Left forelimb (tissue), 1 donor: ENCODE measurements at regions not wholly inside any gene's neighbourhood (a gene's known extent, or its start where the extent isn't known, plus 50 kb on each side); places are given as distances from the start of the nearest gene placed in this dataset.
"Not testable (repeated sequence)": the region's sequence is repeated elsewhere in the genome, so short reads cannot be mapped to it uniquely, and the experiment has no call there.

Experiments used
- DNase-seq: peaks from one replicate; pipeline ENCODE4 v3.0.0-alpha.2; 2018; ENCODE audit warnings: low spot score

GRCh38 chr5:68991279-68992084, 102.3 kb upstream of the SLC30A5 start:
- DNase-seq: no peak

- no peak for DNase-seq
Observed at GRCh38 chr5:68994645-68995044, 99.2 kb upstream of the SLC30A5 start.

DNA sequence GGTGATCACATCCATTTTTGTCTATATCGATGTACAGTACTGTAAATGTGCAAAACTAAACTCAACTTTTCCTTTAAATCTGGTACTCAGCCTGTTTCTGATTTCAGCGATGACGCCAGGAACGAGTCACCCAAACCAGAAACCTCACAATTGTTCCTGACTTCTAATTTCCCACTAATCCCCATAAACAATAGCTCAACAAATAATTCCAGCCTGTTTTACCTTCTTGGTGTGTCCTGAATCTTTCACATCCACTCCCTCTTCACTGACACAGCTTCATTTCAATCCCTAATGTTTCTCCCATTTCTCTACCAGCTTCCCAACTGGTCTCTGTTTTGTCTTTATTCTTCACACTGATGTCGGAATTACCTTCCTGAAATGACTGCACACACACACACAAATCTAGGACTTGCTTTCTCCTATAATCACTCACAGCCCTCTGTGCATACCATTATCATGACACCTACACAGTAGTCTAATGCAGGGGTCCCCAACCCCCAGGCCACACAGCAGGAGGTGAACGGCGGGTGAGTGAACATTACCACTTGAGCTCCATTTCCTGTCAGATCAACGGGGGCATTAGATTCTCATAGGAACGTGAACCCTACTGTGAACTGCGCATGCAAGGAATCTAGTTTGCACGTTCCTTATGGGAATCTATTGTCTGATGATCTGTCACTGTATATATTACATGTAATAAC, 97.8 kb upstream of the SLC30A5 start:
- DNase-seq: no peak

DNA sequence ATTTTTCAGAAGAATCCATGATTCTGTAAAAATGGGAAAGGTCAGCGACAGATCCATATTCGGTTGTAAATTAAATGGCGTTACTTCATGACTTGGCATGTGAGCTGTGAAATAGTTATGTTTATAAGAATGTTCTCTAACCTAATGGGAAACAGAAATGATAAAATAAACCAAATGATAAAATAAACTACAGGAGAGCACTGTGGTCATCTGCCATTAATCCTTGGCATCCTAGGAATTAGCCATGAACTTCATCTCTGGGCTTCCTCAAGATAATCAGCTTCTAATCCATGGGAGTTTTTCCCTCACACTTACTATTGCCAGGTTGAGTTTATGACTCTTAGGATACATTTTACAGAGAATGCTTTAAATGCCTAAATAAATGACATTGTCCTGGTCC, 94.6 kb upstream of the SLC30A5 start:
- DNase-seq: no peak

DNA sequence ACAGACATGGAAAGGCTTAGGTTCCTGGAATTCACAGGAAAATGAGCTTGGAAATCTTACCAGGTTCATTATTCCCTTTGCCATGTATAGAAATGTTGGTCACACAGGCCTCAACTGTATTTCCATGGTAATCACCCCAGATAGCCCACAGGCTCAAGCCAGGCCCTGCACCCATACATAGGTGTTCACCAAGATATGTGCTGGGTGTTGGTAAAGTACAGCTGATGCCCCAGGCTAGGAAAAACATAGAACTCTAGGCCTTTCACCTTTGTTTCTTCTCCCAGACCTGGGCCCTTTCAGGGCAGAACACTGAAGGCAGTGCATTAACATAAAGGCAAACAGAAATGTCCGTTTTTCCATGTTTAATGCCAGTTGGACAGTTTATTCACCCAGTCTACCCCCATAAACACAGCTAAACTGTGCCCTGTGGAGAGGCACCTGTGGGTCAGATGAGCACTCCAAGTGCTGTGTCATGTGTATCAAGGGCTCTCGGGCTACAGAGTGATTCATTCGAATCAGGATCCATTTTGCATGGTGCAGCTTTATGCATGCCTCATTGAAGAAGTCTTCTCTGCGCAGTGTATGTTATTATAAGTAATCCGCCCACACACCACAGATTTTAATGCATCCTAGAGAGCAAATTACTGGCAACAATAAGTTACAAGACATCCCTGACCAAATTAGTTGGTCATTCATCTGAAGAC, 93.4 kb upstream of the SLC30A5 start:
- DNase-seq: no peak

DNA sequence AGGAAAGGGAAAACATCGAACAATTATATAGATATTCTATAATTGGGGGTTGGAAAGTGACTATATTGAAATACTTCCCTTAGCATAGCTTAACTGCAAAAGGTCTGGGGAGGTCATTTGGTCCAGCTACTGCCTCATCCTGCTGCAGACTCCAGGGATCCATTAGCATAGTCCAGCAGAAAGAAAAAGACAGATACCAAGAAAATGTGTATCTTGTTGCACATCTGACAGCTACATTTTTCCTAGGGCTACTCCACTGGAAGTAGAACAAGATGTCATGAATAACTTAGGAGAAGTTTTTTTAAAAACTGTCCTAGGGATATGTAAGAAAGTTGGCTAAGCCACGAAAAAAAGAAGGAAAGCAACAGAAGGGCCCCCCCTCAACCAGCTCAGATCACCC, 92.9 kb upstream of the SLC30A5 start:
- DNase-seq: no peak

- DNase-seq: no peak
Observed at GRCh38 chr5:69001627-69002026, 92.2 kb upstream of the SLC30A5 start.

DNA sequence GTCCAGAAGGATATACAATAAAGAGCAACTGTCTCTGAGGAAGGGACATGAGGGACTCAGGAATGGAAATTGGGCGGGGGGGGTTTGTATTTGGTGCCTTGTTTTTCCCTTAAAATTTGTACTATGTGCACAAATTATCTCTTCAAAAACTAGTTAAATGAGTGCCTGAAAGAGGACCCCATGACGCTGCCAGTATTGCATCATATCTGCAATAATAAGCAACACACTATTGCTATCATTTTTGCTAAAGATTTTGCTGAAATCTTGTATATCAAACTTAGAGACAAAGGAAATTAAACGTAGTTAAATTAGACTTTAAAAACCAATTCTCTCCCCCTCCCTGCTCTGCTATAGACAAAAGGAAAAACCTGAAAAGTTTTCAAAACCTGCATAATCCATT, 89.7 kb upstream of the SLC30A5 start:
- DNase-seq: no peak

GRCh38 chr5:69004676-69005075, 89.1 kb upstream of the SLC30A5 start:
- no peak for DNase-seq

DNA sequence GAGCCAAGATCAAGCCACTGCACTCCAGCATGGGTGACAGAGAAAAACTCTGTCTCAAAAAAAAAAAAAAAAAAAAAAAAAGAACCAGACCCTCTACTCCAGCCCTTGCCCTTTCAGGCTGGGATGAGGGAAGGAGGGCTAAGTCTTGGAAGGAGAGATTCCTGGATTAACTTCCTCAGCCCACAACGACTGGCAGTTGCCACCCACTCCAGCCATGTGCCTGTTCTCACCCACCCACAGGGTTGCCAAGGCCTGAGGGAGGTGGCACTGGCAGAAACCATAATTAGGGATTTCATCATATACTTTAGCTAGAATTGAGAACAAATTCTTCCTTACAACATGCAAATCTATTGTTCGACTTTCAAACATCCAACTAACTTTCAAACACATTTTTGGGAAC, 87.8 kb upstream of the SLC30A5 start:
- DNase-seq: no peak

DNA sequence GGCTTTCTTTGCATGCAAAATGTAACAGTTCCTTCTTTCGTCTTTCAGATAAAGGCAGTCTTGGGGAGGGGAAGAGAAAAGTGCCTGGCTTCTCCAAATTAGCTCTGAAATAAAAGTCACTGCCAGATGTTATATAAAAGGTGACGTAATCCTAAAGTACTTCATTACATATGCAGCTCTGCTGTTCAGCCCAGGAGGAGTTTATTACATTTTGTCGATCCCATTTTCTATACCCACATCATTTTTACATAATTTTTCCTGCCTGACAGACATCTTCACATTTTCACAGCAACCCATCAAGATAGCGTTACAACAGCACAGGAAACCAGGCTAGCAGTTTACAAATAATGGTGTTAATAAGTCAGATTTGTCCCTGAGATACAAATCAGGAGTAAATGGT, 86.7 kb upstream of the SLC30A5 start:
- no peak for DNase-seq

DNA sequence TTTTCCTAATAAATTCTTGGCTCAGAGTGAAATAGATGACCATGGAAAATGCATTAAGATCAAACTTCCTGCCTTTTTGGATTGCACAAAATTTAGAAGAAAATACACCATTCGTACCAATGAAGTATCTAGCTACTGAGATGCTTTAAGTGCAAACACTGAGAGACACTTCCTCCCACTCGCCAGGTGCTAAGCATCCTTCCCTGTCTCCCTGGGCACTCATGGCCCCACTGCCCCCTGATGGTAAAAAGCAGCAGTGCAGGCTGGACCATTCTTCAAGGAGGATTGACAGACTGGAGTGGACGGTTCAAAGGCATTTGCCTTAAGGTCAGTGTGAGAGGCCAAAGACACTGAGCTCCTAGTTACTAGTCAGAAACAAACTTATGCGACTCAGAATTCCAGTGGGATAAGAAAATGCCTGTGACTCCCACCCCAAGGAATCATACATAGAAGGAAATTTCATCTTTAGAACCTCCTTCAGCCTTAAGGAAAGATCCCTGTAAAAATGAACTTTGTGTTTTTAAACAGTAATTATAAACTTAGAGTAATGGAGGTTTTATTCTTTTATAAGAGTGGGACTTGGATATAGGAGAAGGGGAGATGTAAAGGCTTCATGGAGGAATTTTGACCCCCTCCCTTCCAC, 86.0 kb upstream of the SLC30A5 start:
- DNase-seq: peak; percentile 68

- no peak for DNase-seq
Observed at GRCh38 chr5:69010476-69010875, 83.3 kb upstream of the SLC30A5 start.

DNA sequence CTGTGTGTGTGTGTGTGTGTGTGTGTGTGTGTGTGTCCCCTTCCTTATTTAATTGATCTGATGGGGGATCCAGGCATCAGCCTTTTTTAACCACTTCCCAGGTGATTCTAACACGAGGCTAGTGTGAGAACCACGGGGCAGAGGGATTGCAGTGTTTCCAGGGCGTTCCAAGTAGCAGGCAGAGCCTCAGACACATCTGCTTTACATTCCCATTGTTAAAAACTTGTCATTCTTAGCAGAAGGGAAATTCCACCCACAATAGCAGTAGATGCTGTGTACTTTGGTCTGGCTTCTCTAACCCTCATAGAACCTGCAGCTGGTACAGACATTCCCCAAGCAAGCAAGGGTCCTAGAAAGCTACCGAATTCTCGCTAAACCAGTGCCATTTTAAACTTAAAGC, 81.9 kb upstream of the SLC30A5 start:
- DNase-seq: no peak

GRCh38 chr5:69013481-69013880, 80.3 kb upstream of the SLC30A5 start:
- no peak for DNase-seq

GRCh38 chr5:69014007-69014406, 79.8 kb upstream of the SLC30A5 start:
- DNase-seq: not testable (repeated sequence)

DNA sequence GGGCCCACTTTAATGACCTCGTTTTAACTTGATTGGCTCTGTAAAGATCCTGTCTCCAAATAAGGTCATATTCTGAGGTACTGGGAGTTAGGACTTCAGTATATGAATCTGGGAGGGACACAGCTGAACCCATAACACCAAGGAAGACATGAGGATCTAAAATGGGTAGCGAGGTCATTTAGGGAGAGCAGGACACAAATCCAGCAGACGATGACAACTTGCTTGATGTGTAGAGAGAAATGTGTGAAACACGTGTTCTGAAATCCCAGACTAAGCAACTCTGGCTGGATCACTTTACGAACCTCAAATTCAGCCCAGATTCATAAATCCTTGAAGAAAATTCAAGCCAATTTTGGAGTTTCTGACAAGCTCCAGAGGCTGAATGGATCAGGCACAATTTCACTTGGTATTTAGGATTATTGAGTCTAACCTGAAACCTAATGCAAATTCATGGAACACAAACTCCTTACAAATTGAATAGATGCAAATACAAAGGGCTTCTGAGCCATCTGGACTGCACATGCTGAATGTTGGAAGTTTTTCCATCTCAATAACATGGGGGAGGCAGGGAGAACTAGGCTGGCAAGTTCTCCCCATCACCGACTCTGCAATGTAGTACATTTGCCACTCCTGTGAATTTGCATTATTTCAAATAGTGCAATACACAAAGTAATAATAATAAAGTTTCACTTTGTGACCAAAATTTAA, 74.0 kb upstream of the SLC30A5 start:
- no peak for DNase-seq

DNA sequence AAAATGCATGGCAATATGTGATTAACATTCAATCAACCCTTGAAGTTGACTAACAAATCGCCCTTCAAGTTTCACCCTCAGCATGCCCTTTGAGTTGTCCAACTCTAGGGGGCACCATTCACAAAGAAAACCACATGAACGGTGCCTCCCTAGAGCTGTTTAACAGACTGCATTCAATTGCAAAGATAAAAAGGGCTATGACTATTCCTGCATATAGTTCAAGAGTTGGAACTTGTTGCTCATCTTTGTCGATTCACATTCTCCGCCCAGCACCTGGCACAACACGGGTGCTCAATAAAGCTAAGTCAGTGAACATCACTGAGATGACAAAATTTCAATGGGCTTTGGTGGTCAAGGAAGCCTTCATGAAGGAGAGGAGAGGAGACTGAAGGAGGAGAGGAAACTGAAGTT, 69.6 kb upstream of the SLC30A5 start:
- no peak for DNase-seq

- DNase-seq: no peak
Observed at GRCh38 chr5:69029292-69029691, 64.5 kb upstream of the SLC30A5 start.

DNA sequence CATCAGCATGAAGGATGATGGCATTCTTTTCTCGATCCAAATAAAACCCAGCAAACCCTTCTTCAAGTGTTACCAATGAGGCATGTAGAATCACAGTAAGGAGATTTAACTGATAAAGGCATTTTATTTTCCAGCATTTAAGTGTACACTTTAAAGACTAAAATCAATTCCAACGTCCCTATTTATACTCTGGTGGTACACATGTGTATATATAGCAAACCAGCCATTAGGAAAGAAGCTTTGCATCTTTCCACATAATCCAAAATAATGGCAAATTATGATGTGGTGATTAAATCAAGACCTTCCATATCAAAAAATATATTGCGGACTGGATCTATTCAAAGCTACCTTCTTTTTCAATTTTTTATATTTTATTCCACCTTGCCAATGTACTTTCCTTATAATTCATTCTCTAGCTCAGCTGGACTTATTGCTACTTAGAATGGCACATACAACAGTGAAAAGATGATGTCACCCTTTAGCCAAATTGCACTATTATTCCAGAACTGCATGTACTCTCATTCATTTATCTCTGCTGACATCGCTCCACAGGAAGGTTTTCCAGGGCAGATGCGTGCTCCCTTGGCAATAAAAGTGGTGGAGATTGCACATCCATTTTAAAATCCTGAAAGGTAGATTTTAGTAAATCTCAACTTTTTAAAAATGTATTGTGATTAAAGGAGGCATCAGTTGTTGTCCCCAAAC, 63.3 kb upstream of the SLC30A5 start:
- DNase-seq: no peak

DNA sequence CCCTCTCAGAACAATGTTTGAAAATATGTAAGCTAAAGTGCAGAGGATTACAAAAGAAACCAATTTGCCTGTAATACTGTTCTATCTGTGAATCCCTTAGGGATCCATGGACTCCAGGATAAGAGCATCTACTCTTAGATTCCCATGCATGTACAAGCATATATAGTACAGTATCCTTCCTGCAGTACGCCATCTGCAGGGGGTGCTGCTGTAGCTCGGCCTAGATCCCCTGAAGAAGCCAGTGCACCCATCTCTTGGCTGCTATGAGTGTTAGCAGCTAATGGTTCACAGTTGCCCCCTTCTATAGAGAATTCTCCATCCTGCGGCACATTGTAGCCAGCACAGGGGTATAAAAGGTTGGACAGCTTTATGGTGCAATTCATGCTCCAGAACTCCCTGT, 61.8 kb upstream of the SLC30A5 start:
- no peak for DNase-seq
